HG02970 (cell line): ENCODE measurements at regions not wholly inside any gene's neighbourhood (a gene's known extent, or its start where the extent isn't known, plus 50 kb on each side); places are given as distances from the start of the nearest gene placed in this dataset.

ENCODE experiments used
- ATAC-seq: cut with Tn5 transposase; IDR thresholded peaks from one replicate; pipeline ENCODE4 v1.9.1; 2021; ENCODE audit warnings: mild to moderate bottlenecking, moderate library complexity, moderate number of reproducible peaks; ENCODE audit not compliant: unreplicated experiment, low FRiP score

GRCh38 chr12:13770576-13770975, 210.8 kb downstream of the GRIN2B start:
- no peak for ATAC-seq

- ATAC-seq = no peak
These were observed 211.4 kb downstream of the GRIN2B start for GRCh38 chr12:13769966-13770365.

- no peak for ATAC-seq
These were observed 212.1 kb downstream of the GRIN2B start for GRCh38 chr12:13769273-13769672.

- no peak for ATAC-seq
These were observed 216.7 kb downstream of the GRIN2B start for GRCh38 chr12:13764748-13765147.

- no peak for ATAC-seq
These were observed 232.0 kb downstream of the GRIN2B start for GRCh38 chr12:13749389-13749788.

GRCh38 chr12:13745111-13745860, 236.1 kb downstream of the GRIN2B start:
- no peak for ATAC-seq

GRCh38 chr12:13744561-13744960, 236.8 kb downstream of the GRIN2B start:
- no peak for ATAC-seq

- no peak for ATAC-seq
These were observed 241.3 kb downstream of the GRIN2B start for GRCh38 chr12:13740149-13740545.

GRCh38 chr12:13735734-13736133, 245.7 kb downstream of the GRIN2B start:
- no peak for ATAC-seq

- no peak for ATAC-seq
These were observed 246.7 kb downstream of the GRIN2B start for GRCh38 chr12:13734584-13735152.

- ATAC-seq = no peak
These were observed 253.7 kb downstream of the GRIN2B start for GRCh38 chr12:13727707-13728195.

GRCh38 chr12:13725049-13725448, 256.4 kb downstream of the GRIN2B start:
- ATAC-seq = no peak

GRCh38 chr12:13724136-13724535, 257.3 kb downstream of the GRIN2B start:
- ATAC-seq = no peak

- ATAC-seq = no peak
These were observed 261.4 kb downstream of the GRIN2B start for GRCh38 chr12:13719986-13720385.

GRCh38 chr12:13718271-13718670, 263.1 kb downstream of the GRIN2B start:
- no peak for ATAC-seq

GRCh38 chr12:13716119-13716518, 265.3 kb downstream of the GRIN2B start:
- ATAC-seq = no peak

- no peak for ATAC-seq
These were observed 267.6 kb downstream of the GRIN2B start for GRCh38 chr12:13713556-13714410.

- no peak for ATAC-seq
These were observed 273.6 kb downstream of the GRIN2B start for GRCh38 chr12:13707829-13708228.

GRCh38 chr12:13702381-13702780, 279.0 kb downstream of the GRIN2B start:
- ATAC-seq = no peak

GRCh38 chr12:13701502-13701901, 279.9 kb downstream of the GRIN2B start:
- no peak for ATAC-seq

- ATAC-seq = no peak
These were observed 283.4 kb downstream of the GRIN2B start for GRCh38 chr12:13697973-13698372.
